ENCODE measurements at regions not wholly inside any gene's neighbourhood (a gene's known extent, or its start where the extent isn't known, plus 50 kb on each side); places are given as distances from the start of the nearest gene placed in this dataset.
A peak's percentile ranks its signal among the peaks of the same experiment; 100 is the strongest.

GRCh38 chr1:21357161-21357560 lies 66.9 kb upstream of the ECE1 start:
- H3K4me3 ChIP-seq (ENCODE audit: low read length) = no peak overlapping the region
- TF ChIP-seq ZNF274 (IDR thresholded peaks at IDR 0.05; ENCODE audit: low read depth, low read length) = no peak

- H3K4me3 ChIP-seq (ENCODE audit: low read length) = no peak overlapping the region
- TF ChIP-seq ZNF274 (IDR thresholded peaks at IDR 0.05; ENCODE audit: low read depth, low read length) = no peak
Observed at GRCh38 chr1:21355956-21356355, 65.7 kb upstream of the ECE1 start.

- H3K4me3 ChIP-seq (ENCODE audit: low read length) = no peak overlapping the region
Observed at GRCh38 chr1:21352586-21352985, 62.3 kb upstream of the ECE1 start.

GRCh38 chr1:21351901-21352300 lies 61.6 kb upstream of the ECE1 start:
- TF ChIP-seq ZNF274 (IDR thresholded peaks at IDR 0.05; ENCODE audit: low read depth, low read length) = no peak

More at GRCh38 chr1:21352586-21352985, 62.3 kb upstream of the ECE1 start:
- no peak for TF ChIP-seq ZNF274 (IDR thresholded peaks at IDR 0.05; ENCODE audit: low read depth, low read length)

GRCh38 chr1:21350202-21350885 lies 60.1 kb upstream of the ECE1 start:
- no peak overlapping the region for H3K4me3 ChIP-seq (ENCODE audit: low read length)
- no peak for TF ChIP-seq ZNF274 (IDR thresholded peaks at IDR 0.05; ENCODE audit: low read depth, low read length)

More at GRCh38 chr1:21351901-21352300, 61.6 kb upstream of the ECE1 start:
- no peak overlapping the region for H3K4me3 ChIP-seq (ENCODE audit: low read length)

GRCh38 chr1:21349693-21350092 lies 59.4 kb upstream of the ECE1 start:
- no peak overlapping the region for H3K4me3 ChIP-seq (ENCODE audit: low read length)
- no peak for TF ChIP-seq ZNF274 (IDR thresholded peaks at IDR 0.05; ENCODE audit: low read depth, low read length)

- H3K4me3 ChIP-seq (ENCODE audit: low read length) = no peak overlapping the region
- no peak for TF ChIP-seq ZNF274 (IDR thresholded peaks at IDR 0.05; ENCODE audit: low read depth, low read length)
Observed at GRCh38 chr1:21347072-21347581, 56.9 kb upstream of the ECE1 start.

GRCh38 chr1:21346365-21347071 lies 56.3 kb upstream of the ECE1 start:
- no peak for TF ChIP-seq ZNF274 (IDR thresholded peaks at IDR 0.05; ENCODE audit: low read depth, low read length)
- H3K4me3 ChIP-seq (ENCODE audit: low read length) = peak overlapping the region; percentile 57

GRCh38 chr1:21344750-21345443 lies 54.6 kb upstream of the ECE1 start:
- peak overlapping the region; percentile 72 for H3K4me3 ChIP-seq (ENCODE audit: low read length)
- no peak for TF ChIP-seq ZNF274 (IDR thresholded peaks at IDR 0.05; ENCODE audit: low read depth, low read length)

GRCh38 chr1:21344098-21344749 lies 54.0 kb upstream of the ECE1 start:
- peak overlapping the region; percentile 72 for H3K4me3 ChIP-seq (ENCODE audit: low read length)

GRCh38 chr1:21342961-21343838 lies 52.9 kb upstream of the ECE1 start:
- TF ChIP-seq ZNF274 (IDR thresholded peaks at IDR 0.05; ENCODE audit: low read depth, low read length) = no peak
- H3K4me3 ChIP-seq (ENCODE audit: low read length) = peak overlapping the region; percentile 12

More at GRCh38 chr1:21344098-21344749, 54.0 kb upstream of the ECE1 start:
- TF ChIP-seq ZNF274 (IDR thresholded peaks at IDR 0.05; ENCODE audit: low read depth, low read length) = no peak

GRCh38 chr1:21341517-21342078 lies 51.3 kb upstream of the ECE1 start:
- H3K4me3 ChIP-seq (ENCODE audit: low read length) = no peak overlapping the region
- no peak for TF ChIP-seq ZNF274 (IDR thresholded peaks at IDR 0.05; ENCODE audit: low read depth, low read length)

- no peak for TF ChIP-seq ZNF274 (IDR thresholded peaks at IDR 0.05; ENCODE audit: low read depth, low read length)
- no peak overlapping the region for H3K4me3 ChIP-seq (ENCODE audit: low read length)
Observed at GRCh38 chr1:21341022-21341421, 50.8 kb upstream of the ECE1 start.
